IMR-90 (cell line): ENCODE measurements at regions not wholly inside any gene's neighbourhood (a gene's known extent, or its start where the extent isn't known, plus 50 kb on each side); places are given as distances from the start of the nearest gene placed in this dataset.

Experiments
- ATAC-seq: fragments of 200-7000 bp; cut with Tn5 transposase; 2 replicates; pipeline ENCODE4 v1.9.1; 2020; ENCODE audit warnings: low read depth, mild to moderate bottlenecking, moderate library complexity
- BruUV-seq: library from RNA; stranded (reverse); fragments of 400-500 nt; replicated peaks from 2 replicates; lab custom pipeline; 2021; lab: Mats Ljungman, UMichigan
- CTCF ChIA-PET: fragments of 300-600 bp; formaldehyde crosslinking; extraction: SDS; loops from one replicate; lab custom pipeline; 2021; ENCODE audit warnings: antibody characterized with exemption; lab: Yijun Ruan, JAX
- POLR2A ChIA-PET: fragments of 300-600 bp; sonication (Branson Sonifier 250); formaldehyde crosslinking; loops from one replicate; lab custom pipeline; 2022; ENCODE audit warnings: antibody characterized with exemption; ENCODE audit not compliant: unreplicated experiment; lab: Charles Lee
- DNase-seq: peaks from one replicate; pipeline ENCODE4 v3.0.0; 2013
- H2AFZ ChIP-seq: replicated peaks from 2 replicates; pipeline ENCODE3; 2013; ENCODE audit warnings: low read length, mild to moderate bottlenecking; ENCODE audit not compliant: poor library complexity
- H2AK5ac ChIP-seq: 2 replicates; pipeline ENCODE4 v1.6.1; 2013; ENCODE audit warnings: low read depth, low read length, inconsistent platforms
- H2AK9ac ChIP-seq: replicated peaks from 2 replicates; pipeline ENCODE3; 2013; ENCODE audit warnings: mild to moderate bottlenecking, low read depth, low read length, moderate library complexity; ENCODE audit not compliant: poor library complexity
- H2BK120ac ChIP-seq: 2 replicates; pipeline ENCODE4 v1.6.1; 2013; ENCODE audit warnings: low read depth, low read length, inconsistent platforms
- H2BK15ac ChIP-seq: 3 replicates; pipeline ENCODE4 v1.6.1; 2013; ENCODE audit warnings: low read depth, low read length, inconsistent platforms
- H2BK20ac ChIP-seq: 2 replicates; pipeline ENCODE4 v1.6.1; 2013; ENCODE audit warnings: low read depth, mild to moderate bottlenecking, inconsistent platforms, low read length, moderate library complexity
- H2BK5ac ChIP-seq: 2 replicates; pipeline ENCODE4 v1.6.1; 2013; ENCODE audit warnings: mild to moderate bottlenecking, low read depth, low read length, inconsistent platforms; ENCODE audit not compliant: poor library complexity, severe bottlenecking
- H3K14ac ChIP-seq: replicated peaks from 2 replicates; pipeline ENCODE4 v1.6.1; 2013; ENCODE audit warnings: low read depth, low read length, inconsistent platforms
- H3K18ac ChIP-seq: 2 replicates; pipeline ENCODE4 v1.6.1; 2013; ENCODE audit warnings: low read depth, low read length, control low read depth
- H3K23ac ChIP-seq: 2 replicates; pipeline ENCODE4 v1.6.1; 2013; ENCODE audit warnings: low read depth, low read length, inconsistent platforms
- H3K27ac ChIP-seq: 2 replicates; pipeline ENCODE4 v1.5.1; 2013; ENCODE audit warnings: mild to moderate bottlenecking, control low read depth, low read length; ENCODE audit not compliant: insufficient read depth
- H3K27me3 ChIP-seq: 2 replicates; pipeline ENCODE4 v1.6.1; 2013; ENCODE audit warnings: low read length; ENCODE audit not compliant: control insufficient read depth, insufficient read depth
- H3K36me3 ChIP-seq: 2 replicates; pipeline ENCODE4 v1.6.1; 2013; ENCODE audit warnings: low read length, mixed read lengths; ENCODE audit not compliant: control insufficient read depth, insufficient read depth
- H3K4ac ChIP-seq: 2 replicates; pipeline ENCODE4 v1.6.1; 2013; ENCODE audit warnings: low read depth, low read length, inconsistent platforms
- H3K4me1 ChIP-seq: 2 replicates; pipeline ENCODE4 v1.6.1; 2013; ENCODE audit warnings: low read length, mixed read lengths; ENCODE audit not compliant: control insufficient read depth, insufficient read depth
- H3K4me2 ChIP-seq: 2 replicates; pipeline ENCODE4 v1.6.1; 2013; ENCODE audit warnings: low read depth, mild to moderate bottlenecking, control low read depth, low read length, moderate library complexity
- H3K4me3 ChIP-seq: 2 replicates; pipeline ENCODE4 v1.5.1; 2013; ENCODE audit warnings: low read depth, mild to moderate bottlenecking, control low read depth, low read length, moderate library complexity; ENCODE audit not compliant: insufficient read depth
- H3K56ac ChIP-seq: 2 replicates; pipeline ENCODE4 v1.6.1; 2013; ENCODE audit warnings: low read length, inconsistent platforms; ENCODE audit not compliant: insufficient read depth; ENCODE audit errors: extremely low read depth
- H3K79me1 ChIP-seq, 2 experiments: 2 replicates each; pipeline ENCODE4 v1.6.1; 2013; ENCODE audit warnings: low read length in 2 of 2, inconsistent platforms in 1 of 2, low read depth in 1 of 2
- H3K9ac ChIP-seq: 2 replicates; pipeline ENCODE4 v1.6.1; 2013; ENCODE audit warnings: low read depth, low read length, control low read depth
- H3K9me1 ChIP-seq: 2 replicates; pipeline ENCODE4 v1.6.1; 2013; ENCODE audit warnings: low read length, inconsistent platforms; ENCODE audit not compliant: insufficient read depth
- H3K9me3 ChIP-seq: 2 replicates; pipeline ENCODE4 v1.6.1; 2013; ENCODE audit warnings: low read length; ENCODE audit not compliant: control insufficient read depth, insufficient read depth
- H4K20me1 ChIP-seq: 2 replicates; pipeline ENCODE4 v1.6.1; 2013; ENCODE audit warnings: low read length, inconsistent platforms; ENCODE audit not compliant: insufficient read depth
- H4K5ac ChIP-seq: 2 replicates; pipeline ENCODE4 v1.6.1; 2013; ENCODE audit warnings: mild to moderate bottlenecking, low read depth, low read length, control low read depth
- H4K8ac ChIP-seq, 2 experiments: 2 replicates each; pipeline ENCODE4 v1.6.1; 2013; ENCODE audit warnings: low read depth in 2 of 2, low read length in 2 of 2, control low read depth in 1 of 2, inconsistent platforms in 1 of 2
- H4K91ac ChIP-seq: 2 replicates; pipeline ENCODE4 v1.6.1; 2013; ENCODE audit warnings: low read depth, low read length, inconsistent platforms; ENCODE audit not compliant: insufficient read depth
- BHLHE40 ChIP-seq: fragments of 150-350 bp; IDR thresholded peaks from 2 replicates; pipeline ENCODE4 v1.6.1; 2016; ENCODE audit warnings: mild to moderate bottlenecking, low read depth, low read length
- RFX5 ChIP-seq: IDR thresholded peaks from 2 replicates; pipeline ENCODE4 v1.8.0; 2012; ENCODE audit warnings: low read depth, mild to moderate bottlenecking, low read length, moderate library complexity
- WGBS, 2 experiments: methylation state at CpG; one replicate each; pipeline versions ENCODE4 v1.1.5 to v1.1.7; 2013; ENCODE audit warnings: missing lambda C conversion rate in 2 of 2; ENCODE audit not compliant: insufficient read length in 1 of 2; ENCODE audit errors: extremely low coverage in 2 of 2; 5-methylcytosine and 5-hydroxymethylcytosine counted together
- dilution Hi-C: fragments of 300-500 bp; cut with HindIII; formaldehyde crosslinking; loops from one replicate; pipeline ENCODE4 v1.14.3; 2018; ENCODE audit warnings: low sequenced_read_pairs; ENCODE audit not compliant: unreplicated experiment
- in situ Hi-C: fragments of 300-500 bp; cut with MboI; formaldehyde crosslinking; loops from 3 replicates; pipeline ENCODE4 v1.14.3; 2019; ENCODE audit warnings: low sequenced_read_pairs, inconsistent platforms, mixed read lengths
- intact Hi-C: fragments of 100-400 bp; cut with micrococcal nuclease; formaldehyde crosslinking; loops from 2 replicates; pipeline ENCODE4 v1.10.0; 2022

DNA sequence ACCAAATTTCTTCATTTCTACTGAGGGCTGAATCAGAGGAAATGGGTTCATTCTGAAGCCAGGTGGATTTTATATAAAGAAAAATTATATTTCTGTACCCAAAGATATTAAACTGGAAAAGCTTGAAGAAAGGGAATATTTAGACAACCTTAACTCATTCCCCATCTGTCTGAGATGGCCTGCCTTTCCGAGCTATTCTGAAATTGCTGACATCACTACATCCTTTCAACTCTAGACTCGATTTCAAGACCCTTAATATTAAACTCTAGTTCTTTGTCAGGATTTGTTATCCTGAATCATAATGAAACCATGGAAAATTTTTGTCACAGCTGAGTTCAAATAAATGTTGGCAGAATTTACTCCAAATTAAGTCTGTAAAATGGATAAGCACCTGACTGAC lies 818.5 kb upstream of the SEMA6A start:
- CTCF ChIA-PET: no interaction called here

More for the DNA sequence above, 818.5 kb upstream of the SEMA6A start:
- no CpG with 5 or more reads among the region's 2 CpGs for WGBS, 2 experiments
- intact Hi-C loops (no loop called here), dilution Hi-C loops (no loop called here), in situ Hi-C loops (no loop called here)
- H2AFZ ChIP-seq: no peak overlapping the region
- H3K27ac ChIP-seq: no peak overlapping the region
- no peak overlapping the region for H3K4me3 ChIP-seq
- H3K27me3 ChIP-seq: no peaks in the 10 kb centered on the region
- H2BK15ac ChIP-seq: no peak overlapping the region
- TF ChIP-seq BHLHE40 (no peak), RFX5 (no peak)
- H2AK9ac ChIP-seq: no peak overlapping the region
- H4K8ac ChIP-seq: no peak overlapping the region
- DNase-seq: no peak
- no peak overlapping the region for H3K23ac ChIP-seq
- H3K18ac ChIP-seq: no peak overlapping the region
- no TSS peak for BruUV-seq
- H3K79me1 ChIP-seq: no peaks in the 10 kb centered on the region
- POLR2A ChIA-PET: no interaction called here
- H3K36me3 ChIP-seq: no peaks in the 10 kb centered on the region
- no peaks in the 10 kb centered on the region for H4K20me1 ChIP-seq
- no peak overlapping the region for H3K56ac ChIP-seq
- no peak overlapping the region for H3K4ac ChIP-seq
- H4K91ac ChIP-seq: no peak overlapping the region
- no peak overlapping the region for H3K4me2 ChIP-seq
- ATAC-seq: no peak
- H3K9me3 ChIP-seq: peaks cover 5% of the 10 kb centered on the region
- H3K14ac ChIP-seq: no peak overlapping the region
- H3K4me1 ChIP-seq: no peaks in the 10 kb centered on the region
- H2BK20ac ChIP-seq: no peak overlapping the region
- no peak overlapping the region for H3K9ac ChIP-seq
- no peak overlapping the region for H2BK120ac ChIP-seq
- H2BK5ac ChIP-seq: no peak overlapping the region
- H4K5ac ChIP-seq: no peak overlapping the region
- H2AK5ac ChIP-seq: no peak overlapping the region
- no peaks in the 10 kb centered on the region for H3K9me1 ChIP-seq
